ENCODE measurements at regions not wholly inside any gene's neighbourhood (a gene's known extent, or its start where the extent isn't known, plus 50 kb on each side); places are given as distances from the start of the nearest gene placed in this dataset.

DNA sequence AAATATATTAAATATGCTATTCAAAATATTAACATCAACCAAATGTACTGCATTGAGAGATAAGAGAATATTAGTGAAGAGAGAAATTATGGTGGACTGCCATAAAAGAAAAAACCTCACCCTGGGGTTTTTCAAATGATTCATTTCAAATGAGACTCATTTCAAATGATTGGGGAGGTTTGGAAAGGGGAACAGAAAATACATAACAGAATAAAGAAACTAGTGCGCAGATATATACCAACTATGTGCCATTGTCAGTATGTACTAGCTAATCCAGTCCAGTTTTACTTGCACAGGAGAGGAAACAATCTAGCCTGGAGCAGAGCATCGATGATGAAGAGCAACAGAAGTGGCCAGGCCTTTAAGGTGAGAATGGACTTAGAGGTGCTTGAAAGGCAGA is 651.6 kb upstream of the RORB start:
- Histone ChIP-seq H3K27ac (no peak overlapping the region), H3K36me3 (no peaks in the 10 kb centered on the region), H3K4me1 (no peaks in the 10 kb centered on the region), H3K27me3 (no peaks in the 10 kb centered on the region), H3K4me3 (no peak overlapping the region), H3K9me3 (no peaks in the 10 kb centered on the region)
- intact Hi-C loops (cut with DNase I) = no loop called here
- DNase-seq (no peak), ATAC-seq (no peak)
- TF ChIP-seq CTCF (IDR thresholded peaks at IDR 0.05) = no peak

GRCh38 chr9:73845954-73846690 is 651.0 kb upstream of the RORB start:
- intact Hi-C loops (cut with DNase I) = no loop called here
- no peak for TF ChIP-seq CTCF (IDR thresholded peaks at IDR 0.05)
- no peaks in the 10 kb centered on the region for H3K27me3 ChIP-seq
- DNase-seq (no peak), ATAC-seq (no peak)
- H3K27ac ChIP-seq = no peak overlapping the region
- H3K4me3 ChIP-seq = no peak overlapping the region
- no peaks in the 10 kb centered on the region for H3K4me1 ChIP-seq
- H3K36me3 ChIP-seq = no peaks in the 10 kb centered on the region
- H3K9me3 ChIP-seq = no peaks in the 10 kb centered on the region

DNA sequence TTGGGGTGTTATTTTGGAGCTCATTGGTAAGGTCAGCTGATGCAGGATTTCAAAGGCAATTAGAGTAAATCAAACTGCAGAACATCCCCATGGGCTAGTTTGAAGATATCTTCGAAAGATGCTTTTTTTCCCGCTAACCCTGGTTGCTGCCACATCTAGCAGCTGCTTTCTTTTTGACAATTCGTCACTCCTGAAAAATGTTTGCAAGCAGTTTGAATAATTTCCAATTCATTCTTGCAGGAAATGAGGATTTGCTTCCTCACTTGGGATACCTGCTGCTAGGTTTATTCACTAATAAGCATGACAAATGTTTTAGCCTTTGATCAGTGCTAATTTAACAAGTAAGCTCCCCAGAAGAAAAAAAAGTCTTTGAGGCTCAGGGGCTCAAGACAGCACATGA is 649.6 kb upstream of the RORB start:
- no peaks in the 10 kb centered on the region for H3K4me1 ChIP-seq
- DNase-seq (no peak), ATAC-seq (no peak)
- no peaks in the 10 kb centered on the region for H3K27me3 ChIP-seq
- no peak for TF ChIP-seq CTCF (IDR thresholded peaks at IDR 0.05)
- H3K36me3 ChIP-seq = no peaks in the 10 kb centered on the region
- no peaks in the 10 kb centered on the region for H3K9me3 ChIP-seq
- no peak overlapping the region for H3K27ac ChIP-seq
- intact Hi-C loops (cut with DNase I) = no loop called here
- H3K4me3 ChIP-seq = no peak overlapping the region

DNA sequence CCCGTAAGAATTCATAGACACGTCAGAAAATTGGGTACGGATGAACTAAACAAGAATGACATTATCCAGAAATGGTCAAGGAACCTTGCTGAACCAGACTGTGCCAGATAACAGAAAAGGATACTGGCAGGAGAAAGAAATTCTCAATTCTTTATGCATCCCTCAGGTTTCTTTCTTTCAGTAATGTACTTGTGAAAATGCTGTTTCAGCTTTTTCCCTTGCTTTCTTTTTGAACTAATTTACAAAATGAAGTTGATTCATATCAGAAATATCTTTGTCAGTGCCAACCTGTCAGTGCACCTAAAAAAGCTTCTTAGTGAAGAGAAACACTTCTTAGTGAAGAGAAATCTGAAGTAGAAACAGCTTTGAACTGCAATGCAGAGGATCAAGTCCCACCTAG is 643.6 kb upstream of the RORB start:
- no peak for ATAC-seq

GRCh38 chr9:73855206-73855605 is 641.9 kb upstream of the RORB start:
- H3K9me3 ChIP-seq = no peaks in the 10 kb centered on the region
- no peaks in the 10 kb centered on the region for H3K4me1 ChIP-seq
- no peaks in the 10 kb centered on the region for H3K27me3 ChIP-seq
- DNase-seq (no peak), ATAC-seq (no peak)
- no peaks in the 10 kb centered on the region for H3K36me3 ChIP-seq
- intact Hi-C loops (cut with DNase I) = no loop called here
- no peak overlapping the region for H3K4me3 ChIP-seq
- no peak for TF ChIP-seq CTCF (IDR thresholded peaks at IDR 0.05)
- H3K27ac ChIP-seq = no peak overlapping the region

More for the DNA sequence above, 643.6 kb upstream of the RORB start:
- DNase-seq = no peak
- Histone ChIP-seq H3K9me3 (no peaks in the 10 kb centered on the region), H3K36me3 (no peaks in the 10 kb centered on the region), H3K27me3 (no peaks in the 10 kb centered on the region), H3K27ac (no peak overlapping the region), H3K4me1 (no peaks in the 10 kb centered on the region), H3K4me3 (no peak overlapping the region)
- TF ChIP-seq CTCF (IDR thresholded peaks at IDR 0.05) = no peak
- intact Hi-C loops (cut with DNase I) = no loop called here

DNA sequence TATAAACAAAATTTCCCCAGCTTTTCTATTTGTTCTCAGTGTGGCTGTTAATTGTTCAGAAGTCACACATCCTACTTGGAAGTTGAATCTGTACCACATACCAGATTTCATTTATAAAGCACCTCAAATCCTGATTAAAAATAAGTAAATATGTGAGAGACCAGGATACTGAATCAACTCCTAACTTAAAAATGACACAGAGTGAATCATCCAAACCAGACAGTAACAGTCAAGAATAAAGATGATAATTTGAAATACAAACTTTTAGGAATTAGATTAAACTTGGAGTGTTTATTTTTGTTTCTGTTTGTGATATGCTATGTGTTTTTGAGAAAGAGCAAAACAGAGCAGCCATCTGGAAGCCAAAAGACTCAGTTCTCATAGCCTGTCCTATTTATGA is 633.2 kb upstream of the RORB start:
- no peaks in the 10 kb centered on the region for H3K27me3 ChIP-seq
- H3K9me3 ChIP-seq = no peaks in the 10 kb centered on the region
- no peak for DNase-seq
- H3K4me1 ChIP-seq = no peaks in the 10 kb centered on the region
- H3K4me3 ChIP-seq = no peak overlapping the region
- no peak for TF ChIP-seq CTCF (IDR thresholded peaks at IDR 0.05)
- no peak for ATAC-seq
- H3K36me3 ChIP-seq = no peaks in the 10 kb centered on the region
- intact Hi-C loops (cut with DNase I) = no loop called here
- no peak overlapping the region for H3K27ac ChIP-seq
